GM06990 (cell line): ENCODE measurements at regions not wholly inside any gene's neighbourhood (a gene's known extent, or its start where the extent isn't known, plus 50 kb on each side); places are given as distances from the start of the nearest gene placed in this dataset.

ENCODE experiments used
- DNase-seq: peaks from one replicate; pipeline ENCODE4 v3.0.0-alpha.2; 2011; ENCODE audit not compliant: insufficient read length; ENCODE audit errors: extremely low read depth
- H3K27me3 ChIP-seq: replicated peaks from 2 replicates; pipeline ENCODE4 v1.6.0; 2011; ENCODE audit warnings: low read length; ENCODE audit not compliant: control insufficient read depth, insufficient read depth
- H3K36me3 ChIP-seq: 2 replicates; pipeline ENCODE4 v1.5.1; 2011; ENCODE audit warnings: low read length; ENCODE audit not compliant: control insufficient read depth, insufficient read depth
- H3K4me3 ChIP-seq: replicated peaks from 2 replicates; pipeline ENCODE4 v1.5.1; 2011; ENCODE audit warnings: low read depth, mild to moderate bottlenecking, control low read depth, low read length
- CTCF ChIP-seq: IDR thresholded peaks from 2 replicates; pipeline ENCODE4 v1.5.1; 2011; ENCODE audit warnings: low read length, control low read depth, mild to moderate bottlenecking, inconsistent platforms; ENCODE audit not compliant: insufficient read depth, poor library complexity, severe bottlenecking

- H3K27me3 ChIP-seq, result no peaks in the 10 kb centered on the region; the same call in none of the 2 replicates
- no peak for TF ChIP-seq CTCF
Measured at GRCh38 chr10:47098238-47098637, 187.0 kb downstream of the PTPN20 start.

GRCh38 chr10:47098964-47099363, 187.7 kb downstream of the PTPN20 start:
- TF ChIP-seq CTCF, result no peak
- Histone ChIP-seq H3K27me3 (no peaks in the 10 kb centered on the region; the same call in none of the 2 replicates), H3K4me3 (no peak overlapping the region), H3K36me3 (no peaks in the 10 kb centered on the region)
- DNase-seq, result no peak

More at GRCh38 chr10:47098238-47098637, 187.0 kb downstream of the PTPN20 start:
- H3K4me3 ChIP-seq, result no peak overlapping the region
- DNase-seq, result no peak
- H3K36me3 ChIP-seq, result no peaks in the 10 kb centered on the region

GRCh38 chr10:47099474-47099873, 188.2 kb downstream of the PTPN20 start:
- no peak for TF ChIP-seq CTCF
- Histone ChIP-seq H3K27me3 (no peaks in the 10 kb centered on the region; the same call in none of the 2 replicates), H3K36me3 (no peaks in the 10 kb centered on the region), H3K4me3 (no peak overlapping the region)
- DNase-seq, result no peak

- Histone ChIP-seq H3K36me3 (no peaks in the 10 kb centered on the region), H3K27me3 (no peaks in the 10 kb centered on the region; the same call in none of the 2 replicates), H3K4me3 (no peak overlapping the region)
- no peak for DNase-seq
- TF ChIP-seq CTCF, result no peak
Measured at GRCh38 chr10:47101196-47101595, 190.0 kb downstream of the PTPN20 start.

GRCh38 chr10:47101807-47102206, 190.6 kb downstream of the PTPN20 start:
- DNase-seq, result no peak
- TF ChIP-seq CTCF, result no peak
- Histone ChIP-seq H3K4me3 (no peak overlapping the region), H3K36me3 (no peaks in the 10 kb centered on the region), H3K27me3 (no peaks in the 10 kb centered on the region; the same call in none of the 2 replicates)

- no peaks in the 10 kb centered on the region; the same call in none of the 2 replicates for H3K27me3 ChIP-seq
- no peak overlapping the region for H3K4me3 ChIP-seq
- DNase-seq, result no peak
- no peak for TF ChIP-seq CTCF
- H3K36me3 ChIP-seq, result no peaks in the 10 kb centered on the region
Measured at GRCh38 chr10:47104151-47104605, 192.9 kb downstream of the PTPN20 start.
